ENCODE measurements at regions not wholly inside any gene's neighbourhood (a gene's known extent, or its start where the extent isn't known, plus 50 kb on each side); places are given as distances from the start of the nearest gene placed in this dataset.

- TF ChIP-seq, protein P1, sequence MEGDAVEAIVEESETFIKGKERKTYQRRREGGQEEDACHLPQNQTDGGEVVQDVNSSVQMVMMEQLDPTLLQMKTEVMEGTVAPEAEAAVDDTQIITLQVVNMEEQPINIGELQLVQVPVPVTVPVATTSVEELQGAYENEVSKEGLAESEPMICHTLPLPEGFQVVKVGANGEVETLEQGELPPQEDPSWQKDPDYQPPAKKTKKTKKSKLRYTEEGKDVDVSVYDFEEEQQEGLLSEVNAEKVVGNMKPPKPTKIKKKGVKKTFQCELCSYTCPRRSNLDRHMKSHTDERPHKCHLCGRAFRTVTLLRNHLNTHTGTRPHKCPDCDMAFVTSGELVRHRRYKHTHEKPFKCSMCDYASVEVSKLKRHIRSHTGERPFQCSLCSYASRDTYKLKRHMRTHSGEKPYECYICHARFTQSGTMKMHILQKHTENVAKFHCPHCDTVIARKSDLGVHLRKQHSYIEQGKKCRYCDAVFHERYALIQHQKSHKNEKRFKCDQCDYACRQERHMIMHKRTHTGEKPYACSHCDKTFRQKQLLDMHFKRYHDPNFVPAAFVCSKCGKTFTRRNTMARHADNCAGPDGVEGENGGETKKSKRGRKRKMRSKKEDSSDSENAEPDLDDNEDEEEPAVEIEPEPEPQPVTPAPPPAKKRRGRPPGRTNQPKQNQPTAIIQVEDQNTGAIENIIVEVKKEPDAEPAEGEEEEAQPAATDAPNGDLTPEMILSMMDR (IDR thresholded peaks at IDR 0.05), result no peak
- no peak for TF ChIP-seq POLR2A (IDR thresholded peaks at IDR 0.05)
Observed at GRCh38 chr13:86710013-86710412, 910.8 kb upstream of the SLITRK6 start.
